ENCODE measurements at regions not wholly inside any gene's neighbourhood (a gene's known extent, or its start where the extent isn't known, plus 50 kb on each side); places are given as distances from the start of the nearest gene placed in this dataset.

DNA sequence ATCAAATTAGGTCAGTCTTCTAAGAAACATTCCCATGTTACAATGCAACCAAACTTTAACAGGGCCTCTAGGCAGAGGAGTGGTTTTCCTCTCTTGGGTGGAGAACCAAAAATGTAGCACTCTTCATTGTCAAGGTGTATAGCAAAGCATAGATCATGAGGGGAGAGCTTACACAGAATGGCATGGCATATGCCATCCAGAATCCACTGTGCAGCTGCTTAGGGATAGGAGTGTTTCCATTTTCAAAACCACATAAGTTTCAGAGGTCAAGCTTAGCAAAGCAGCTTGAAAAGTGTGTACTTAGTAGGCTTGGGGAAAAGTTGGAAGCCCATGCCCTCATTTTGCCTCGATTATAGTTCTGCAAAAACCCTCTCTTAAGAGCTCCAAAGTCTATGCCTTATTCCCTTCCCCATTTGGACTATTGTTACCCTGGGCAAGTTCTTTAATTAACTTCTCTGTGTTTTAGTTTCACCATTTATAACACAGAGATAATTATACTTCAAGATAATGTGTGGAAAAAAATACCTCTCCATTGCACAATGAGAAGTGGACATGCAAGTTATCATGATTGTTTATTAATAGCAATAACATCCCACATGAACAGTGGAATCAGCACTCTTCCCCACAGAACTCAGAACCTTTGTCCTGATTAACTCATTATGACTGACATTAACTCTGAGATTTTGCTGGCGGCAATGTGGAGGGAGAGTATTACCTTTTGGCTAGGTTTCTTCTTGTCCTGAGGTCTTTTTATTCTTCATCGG is 398.9 kb upstream of the WWC1 start:
- TF ChIP-seq POLR2A (IDR thresholded peaks at IDR 0.05): no peak
- Histone ChIP-seq H3K4me3 (replicated peaks in 1 of 3) (no peak overlapping the region), H3K9me3 (no peaks in the 10 kb centered on the region), H3K27me3 (no peaks in the 10 kb centered on the region), H3K36me3 (no peaks in the 10 kb centered on the region), H3K4me1 (no peaks in the 10 kb centered on the region), H3K27ac (no peak overlapping the region)
- no peak for DNase-seq
- intact Hi-C loops (cut with DNase I): no loop called here
- 87 to 90% methylated on average over 3 of the region's 3 CpGs for WGBS, 2 donors

DNA sequence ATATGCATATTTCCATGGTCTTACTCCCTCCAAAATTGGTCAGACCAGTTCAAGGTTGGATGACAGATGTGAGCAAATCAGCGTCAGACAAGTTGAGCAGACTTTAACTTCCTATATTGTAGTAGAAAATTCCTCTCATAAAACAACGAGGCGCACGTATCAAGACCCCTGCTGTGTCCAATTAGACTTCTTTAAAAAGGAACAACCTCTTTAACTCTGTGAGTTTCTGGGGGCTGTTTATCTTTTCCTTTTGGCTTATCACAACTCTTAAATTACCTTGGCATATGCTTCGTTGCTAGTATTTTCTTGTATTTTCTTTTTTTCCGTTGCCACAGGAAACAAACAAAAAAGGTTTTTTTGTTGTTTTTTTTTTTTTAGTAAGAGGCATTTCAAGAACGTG is 398.2 kb upstream of the WWC1 start:
- 66 to 76% methylated on average over 7 of the region's 7 CpGs for WGBS, 2 donors
- no peak for TF ChIP-seq CTCF (IDR thresholded peaks at IDR 0.05)
- no peaks in the 10 kb centered on the region for H3K9me3 ChIP-seq
- no peak overlapping the region for H3K27ac ChIP-seq
- no peak for DNase-seq
- H3K36me3 ChIP-seq: no peaks in the 10 kb centered on the region
- H3K4me3 ChIP-seq (replicated peaks in 1 of 3): no peak overlapping the region
- H3K4me1 ChIP-seq: no peaks in the 10 kb centered on the region
- H3K27me3 ChIP-seq: no peaks in the 10 kb centered on the region
- intact Hi-C loops (cut with DNase I): no loop called here

- Histone ChIP-seq H3K4me1 (no peaks in the 10 kb centered on the region), H3K27ac (no peak overlapping the region), H3K9me3 (no peaks in the 10 kb centered on the region), H3K36me3 (no peaks in the 10 kb centered on the region), H3K4me3 (replicated peaks in 1 of 3) (no peak overlapping the region), H3K27me3 (no peaks in the 10 kb centered on the region)
- intact Hi-C loops (cut with DNase I): no loop called here
- 86 to 89% methylated on average over 4 of the region's 4 CpGs for WGBS, 2 donors
- DNase-seq: no peak
- TF ChIP-seq CTCF (IDR thresholded peaks at IDR 0.05) (no peak), POLR2A (IDR thresholded peaks at IDR 0.05) (no peak)
Measured at GRCh38 chr5:167894631-167895472, 396.6 kb upstream of the WWC1 start.

DNA sequence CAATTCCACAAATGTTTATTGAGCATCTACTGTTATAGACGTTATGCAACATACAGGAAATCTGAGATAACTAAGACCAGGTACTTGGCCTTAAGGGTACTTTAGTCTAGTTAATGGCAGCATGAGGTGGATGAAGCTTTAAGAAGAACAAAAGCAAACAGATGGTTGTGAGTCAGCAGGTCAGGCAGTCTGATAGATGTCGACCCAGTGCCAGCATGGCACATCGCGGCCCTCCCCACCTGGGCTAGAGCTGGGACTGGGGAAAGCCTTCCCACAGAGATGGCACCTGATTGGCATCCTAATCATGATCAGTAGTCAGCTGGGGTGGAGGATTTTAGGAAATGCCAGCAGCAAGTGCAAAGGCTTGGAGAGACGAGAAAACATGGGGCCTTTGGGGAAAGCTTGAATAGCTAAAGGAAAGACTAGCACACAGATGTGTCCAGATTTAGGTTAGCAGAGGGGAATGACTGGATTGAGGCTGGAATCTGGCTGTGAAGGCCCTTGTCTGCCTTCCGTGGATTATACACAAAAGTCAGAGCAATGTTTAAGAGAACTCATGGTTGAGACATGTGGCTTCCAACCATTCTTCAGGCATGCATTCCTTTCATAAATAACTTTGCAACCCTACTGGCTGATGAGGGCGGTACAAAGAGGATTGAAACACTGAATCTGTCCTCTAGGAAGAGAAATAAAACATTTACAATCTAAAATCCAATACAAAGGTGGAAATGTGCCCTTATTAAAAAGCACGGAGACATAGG is 395.4 kb upstream of the WWC1 start:
- H3K27me3 ChIP-seq: no peaks in the 10 kb centered on the region
- TF ChIP-seq CTCF (IDR thresholded peaks at IDR 0.05) (no peak), POLR2A (IDR thresholded peaks at IDR 0.05) (no peak)
- H3K4me3 ChIP-seq (replicated peaks in 1 of 3): no peak overlapping the region
- intact Hi-C loops (cut with DNase I): no loop called here
- 85 to 90% methylated on average over 8 of the region's 8 CpGs for WGBS, 2 donors
- no peaks in the 10 kb centered on the region for H3K4me1 ChIP-seq
- no peaks in the 10 kb centered on the region for H3K9me3 ChIP-seq
- H3K36me3 ChIP-seq: no peaks in the 10 kb centered on the region
- no peak for DNase-seq
- no peak overlapping the region for H3K27ac ChIP-seq

DNA sequence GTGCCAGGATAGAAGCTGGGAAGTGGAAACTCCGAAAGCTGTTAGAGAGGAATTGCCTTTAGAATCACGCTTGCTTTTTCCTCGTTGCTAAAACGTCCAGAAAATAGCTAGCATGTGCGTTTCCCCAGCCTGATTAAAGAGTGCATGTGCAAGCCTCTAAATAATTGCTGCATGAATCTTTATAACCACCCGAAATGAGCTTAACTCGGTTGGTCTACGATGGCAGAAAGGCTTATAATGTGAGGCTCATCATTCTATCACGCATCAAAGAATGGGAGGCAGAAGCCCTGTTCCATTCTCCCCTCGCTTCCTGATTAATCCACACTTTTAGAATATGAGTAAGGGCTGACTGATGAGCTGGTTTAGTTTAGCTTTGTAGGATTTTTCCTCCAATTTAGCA is 394.6 kb upstream of the WWC1 start:
- Histone ChIP-seq H3K27me3 (no peaks in the 10 kb centered on the region), H3K27ac (no peak overlapping the region), H3K9me3 (no peaks in the 10 kb centered on the region), H3K4me1 (no peaks in the 10 kb centered on the region), H3K4me3 (replicated peaks in 1 of 3) (no peak overlapping the region), H3K36me3 (no peaks in the 10 kb centered on the region)
- intact Hi-C loops (cut with DNase I): no loop called here
- no peak for DNase-seq
- WGBS, 2 donors: 88 to 90% methylated on average over 10 of the region's 10 CpGs
- TF ChIP-seq CTCF (IDR thresholded peaks at IDR 0.05) (no peak), POLR2A (IDR thresholded peaks at IDR 0.05) (no peak)

All from thyroid gland (tissue), 4 donors.